ENCODE measurements at regions not wholly inside any gene's neighbourhood (a gene's known extent, or its start where the extent isn't known, plus 50 kb on each side); places are given as distances from the start of the nearest gene placed in this dataset.

- TF ChIP-seq POLR2A (IDR thresholded peaks at IDR 0.05) (no peak), CTCF (IDR thresholded peaks at IDR 0.05) (no peak)
These were observed 590.9 kb upstream of the ANKRD30A start for GRCh38 chr10:36534471-36535002.
